Activated T-helper 1 cell treated with anti-CD3 and anti-CD28 coated beads, Interleukin-12 subunit alpha, Interleukin-12 subunit beta, Interleukin-2, Interleukin-4 antibody, amounts not matched to agents 30 ng/mL and 10 ng/mL and 1 ng/mL, durations not matched to agents 14 hours and 24 hours and 36 hours (primary cell): ENCODE measurements at regions not wholly inside any gene's neighbourhood (a gene's known extent, or its start where the extent isn't known, plus 50 kb on each side); places are given as distances from the start of the nearest gene placed in this dataset.
"Not testable (repeated sequence)": the region's sequence is repeated elsewhere in the genome, so short reads cannot be mapped to it uniquely, and the experiment has no call there.

Experiments
- DNase-seq: peaks from one replicate; pipeline ENCODE4 v3.0.0; 2021; ENCODE audit warnings: low spot score
- H3K27ac Mint-ChIP-seq: one replicate; pipeline ENCODE4 v1.8.0; 2021; ENCODE audit warnings: mild to moderate bottlenecking, mixed read lengths
- H3K27me3 Mint-ChIP-seq: one replicate; pipeline ENCODE4 v1.8.0; 2022; ENCODE audit warnings: mild to moderate bottlenecking, moderate library complexity, mixed read lengths; ENCODE audit not compliant: insufficient read depth
- H3K36me3 Mint-ChIP-seq: one replicate; pipeline ENCODE4 v1.8.0; 2021; ENCODE audit warnings: low read depth, mixed read lengths
- H3K4me1 Mint-ChIP-seq: one replicate; pipeline ENCODE4 v1.8.0; 2021; ENCODE audit warnings: low read depth, mixed read lengths
- H3K4me3 Mint-ChIP-seq: one replicate; pipeline ENCODE4 v1.8.0; 2021; ENCODE audit warnings: mild to moderate bottlenecking, moderate library complexity, mixed read lengths
- H3K9me3 Mint-ChIP-seq: one replicate; pipeline ENCODE4 v1.8.0; 2021; ENCODE audit warnings: mixed read lengths
- intact Hi-C: fragments of 100-400 bp; cut with micrococcal nuclease; formaldehyde crosslinking; loops from one replicate; pipeline ENCODE4 v1.15.1; 2024

GRCh38 chr14:48260394-48261295 is 585.2 kb upstream of the MDGA2 start:
- H3K4me3 Mint-ChIP-seq, intact Hi-C loops, H3K27me3 Mint-ChIP-seq, H3K27ac Mint-ChIP-seq, H3K36me3 Mint-ChIP-seq, DNase-seq, H3K4me1 Mint-ChIP-seq: not testable (repeated sequence)
- peaks cover 18% of the 10 kb centered on the region for H3K9me3 Mint-ChIP-seq

DNA sequence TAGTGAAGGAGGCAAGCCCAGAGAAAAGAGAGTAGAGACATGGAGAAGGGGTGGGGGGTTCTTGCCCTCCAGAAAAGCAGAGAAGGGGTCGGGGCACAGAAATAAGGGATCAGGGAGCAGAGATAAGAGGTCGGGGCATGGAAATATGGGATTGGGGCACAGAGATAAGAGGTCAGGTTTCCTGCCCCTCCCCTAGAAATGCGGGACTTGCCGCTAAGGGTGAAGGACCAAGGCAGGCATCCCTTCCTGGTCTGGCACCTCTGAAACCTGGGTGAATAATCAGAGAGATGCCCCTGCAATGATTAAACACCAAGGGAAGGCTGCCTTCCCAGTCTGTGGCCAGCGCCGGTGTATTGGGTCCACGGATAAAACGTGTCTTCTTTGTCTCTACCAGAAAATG is 584.5 kb upstream of the MDGA2 start:
- H3K36me3 Mint-ChIP-seq, H3K4me3 Mint-ChIP-seq, H3K27ac Mint-ChIP-seq, intact Hi-C loops, DNase-seq, H3K4me1 Mint-ChIP-seq, H3K27me3 Mint-ChIP-seq: not testable (repeated sequence)
- H3K9me3 Mint-ChIP-seq: peaks cover 18% of the 10 kb centered on the region

DNA sequence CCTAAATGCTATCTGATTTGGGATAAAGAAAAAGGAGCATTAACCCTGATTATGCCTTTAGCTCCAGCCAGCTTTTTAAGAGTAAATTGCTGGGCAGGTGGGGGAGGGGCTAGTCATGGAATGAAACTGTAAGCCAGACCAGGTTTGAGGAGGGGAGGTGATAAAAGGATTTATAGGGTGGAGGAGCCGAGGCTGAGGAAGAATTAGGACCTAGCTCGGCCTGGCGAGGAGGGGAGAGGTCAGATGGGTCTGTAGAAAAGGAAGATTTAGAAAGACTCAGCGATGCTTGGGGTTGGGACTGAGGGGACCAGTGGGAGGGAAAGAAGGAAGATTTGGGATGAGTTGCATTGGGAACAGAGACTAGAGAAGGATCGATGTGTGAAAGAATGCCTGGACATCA is 583.8 kb upstream of the MDGA2 start:
- peaks cover 18% of the 10 kb centered on the region for H3K9me3 Mint-ChIP-seq
- H3K36me3 Mint-ChIP-seq, H3K27me3 Mint-ChIP-seq, H3K27ac Mint-ChIP-seq, H3K4me1 Mint-ChIP-seq, H3K4me3 Mint-ChIP-seq, intact Hi-C loops, DNase-seq: not testable (repeated sequence)

DNA sequence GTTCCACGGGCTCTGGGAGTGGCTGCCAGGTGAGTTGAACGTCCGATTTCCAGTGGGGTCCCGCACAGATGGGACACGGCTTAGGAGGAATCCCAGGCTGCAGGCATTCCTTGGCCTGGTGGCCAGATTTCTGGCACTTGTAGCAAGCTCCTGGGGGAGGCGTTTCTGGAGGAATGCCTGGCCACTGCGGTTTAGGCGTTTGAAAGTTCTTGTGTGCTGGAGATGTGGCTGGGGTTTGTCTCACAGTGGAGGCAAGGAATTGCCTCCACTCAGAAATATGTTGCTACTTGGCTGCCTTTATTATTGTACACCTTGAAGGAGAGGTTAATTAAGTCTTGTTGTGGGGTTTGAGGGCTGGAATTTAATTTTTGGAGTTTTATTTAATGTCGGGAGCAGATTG is 583.3 kb upstream of the MDGA2 start:
- H3K27me3 Mint-ChIP-seq, H3K36me3 Mint-ChIP-seq, H3K4me1 Mint-ChIP-seq, H3K27ac Mint-ChIP-seq, H3K4me3 Mint-ChIP-seq, DNase-seq, intact Hi-C loops: not testable (repeated sequence)
- peaks cover 18% of the 10 kb centered on the region for H3K9me3 Mint-ChIP-seq

DNA sequence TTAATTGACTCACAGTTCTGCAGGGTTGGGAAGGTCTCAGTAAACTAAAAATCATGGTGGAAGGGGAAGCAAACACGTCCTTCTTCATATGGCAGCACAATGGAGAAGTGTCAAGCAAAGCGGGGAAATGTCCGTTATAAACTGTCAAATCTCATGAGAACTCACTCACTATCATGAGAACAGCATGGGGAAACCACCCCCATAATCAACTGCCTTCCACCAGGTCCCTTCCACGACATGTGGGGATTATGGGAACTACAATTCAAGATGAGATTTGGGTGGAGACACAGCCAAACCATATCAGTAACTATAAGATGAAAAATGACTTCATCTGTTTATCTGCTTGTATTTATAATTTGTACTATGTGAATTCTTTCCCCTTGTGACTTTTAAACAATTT is 577.6 kb upstream of the MDGA2 start:
- H3K9me3 Mint-ChIP-seq: peaks cover 4% of the 10 kb centered on the region

DNA sequence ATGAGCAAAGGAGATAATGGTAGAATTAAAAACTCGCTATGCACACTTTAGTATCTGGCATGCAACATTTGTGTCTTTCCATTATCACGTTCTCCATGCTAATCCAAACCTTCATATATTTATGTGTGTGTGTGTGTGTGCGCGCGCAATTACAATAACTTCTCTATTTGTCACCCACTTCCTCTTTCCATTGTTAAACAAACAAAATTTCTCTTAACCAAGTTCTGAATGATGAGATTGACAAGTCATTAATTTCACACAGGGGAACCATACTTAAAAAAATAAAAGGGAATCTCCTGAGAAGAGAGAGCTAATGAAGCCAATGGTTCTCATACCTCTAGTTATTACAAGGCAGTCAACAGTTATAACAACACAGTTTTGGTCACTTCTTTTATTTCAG is 575.9 kb upstream of the MDGA2 start:
- no peak for DNase-seq
- Mint-ChIP-seq H3K27me3 (peaks cover 2% of the 10 kb centered on the region), H3K4me1 (no peaks in the 10 kb centered on the region), H3K4me3 (no peak overlapping the region), H3K9me3 (peaks cover 4% of the 10 kb centered on the region), H3K27ac (no peak overlapping the region), H3K36me3 (no peaks in the 10 kb centered on the region)
- intact Hi-C loops: no loop called here

More for the DNA sequence above, 577.6 kb upstream of the MDGA2 start:
- DNase-seq: no peak
- no peaks in the 10 kb centered on the region for H3K36me3 Mint-ChIP-seq
- H3K27me3 Mint-ChIP-seq: no peaks in the 10 kb centered on the region
- H3K4me3 Mint-ChIP-seq: no peak overlapping the region
- no peaks in the 10 kb centered on the region for H3K4me1 Mint-ChIP-seq
- intact Hi-C loops: no loop called here
- no peak overlapping the region for H3K27ac Mint-ChIP-seq

DNA sequence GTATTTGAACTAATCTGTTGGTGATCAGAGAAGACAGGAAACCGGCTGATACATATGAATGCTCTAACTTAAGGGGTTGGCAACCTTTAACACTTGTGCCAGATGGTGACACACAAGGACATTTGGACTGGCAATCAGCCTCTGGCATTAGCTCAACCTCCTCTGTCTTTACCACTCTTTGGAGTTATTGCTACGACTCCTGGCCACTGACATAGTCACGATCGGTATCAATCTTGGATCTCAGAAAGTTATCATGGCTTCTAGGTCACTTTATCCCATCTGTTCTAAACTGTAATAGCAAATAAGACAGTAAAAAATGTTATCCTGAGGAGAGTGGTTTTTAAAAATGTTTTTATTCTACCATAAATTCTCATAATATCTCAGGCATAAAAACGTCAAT is 575.2 kb upstream of the MDGA2 start:
- H3K4me3 Mint-ChIP-seq: no peak overlapping the region
- intact Hi-C loops: no loop called here
- no peak for DNase-seq
- no peaks in the 10 kb centered on the region for H3K4me1 Mint-ChIP-seq
- peaks cover 2% of the 10 kb centered on the region for H3K27me3 Mint-ChIP-seq
- H3K27ac Mint-ChIP-seq: no peak overlapping the region
- H3K9me3 Mint-ChIP-seq: peaks cover 4% of the 10 kb centered on the region
- H3K36me3 Mint-ChIP-seq: no peaks in the 10 kb centered on the region

DNA sequence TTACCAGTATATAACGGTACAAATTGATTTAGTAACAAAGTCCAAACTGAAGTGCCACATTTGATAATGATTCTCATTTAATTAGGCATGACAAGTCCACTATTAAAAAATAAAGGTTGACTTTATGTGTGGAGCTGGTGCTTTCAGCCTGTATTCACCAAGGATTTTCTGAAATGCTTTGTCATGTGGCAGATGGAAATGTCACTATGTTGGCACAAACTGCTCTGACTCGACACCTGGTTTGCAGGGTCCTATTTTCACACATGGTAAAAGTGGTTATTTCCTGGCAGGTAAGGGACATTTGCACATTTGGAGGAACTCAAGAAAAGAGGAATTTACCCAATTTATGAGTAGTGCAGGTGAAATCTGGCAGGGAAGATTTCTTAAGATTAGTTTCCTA is 572.6 kb upstream of the MDGA2 start:
- no peak for DNase-seq
- H3K4me3 Mint-ChIP-seq: no peak overlapping the region
- peaks cover 5% of the 10 kb centered on the region for H3K9me3 Mint-ChIP-seq
- H3K36me3 Mint-ChIP-seq: no peaks in the 10 kb centered on the region
- H3K27me3 Mint-ChIP-seq: peaks cover 2% of the 10 kb centered on the region
- intact Hi-C loops: no loop called here
- no peak overlapping the region for H3K27ac Mint-ChIP-seq
- no peaks in the 10 kb centered on the region for H3K4me1 Mint-ChIP-seq

DNA sequence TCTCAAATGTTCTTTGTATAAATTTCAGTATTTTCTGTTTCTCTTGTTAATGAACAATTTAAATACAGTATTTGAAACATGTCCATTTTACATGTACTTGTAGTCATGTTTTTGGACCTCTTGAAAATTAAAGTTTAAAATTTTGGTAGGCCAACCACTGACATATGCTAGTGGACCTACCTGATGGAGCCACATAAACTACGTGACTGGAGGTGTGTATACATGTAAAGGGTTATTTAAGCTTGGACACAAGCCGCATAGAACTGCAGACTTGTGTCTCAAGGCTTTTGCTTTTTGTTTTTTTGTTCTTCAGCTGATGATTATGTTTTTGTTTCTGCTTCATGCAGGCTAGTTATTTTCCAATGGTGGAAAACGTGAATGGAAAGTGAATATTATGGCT is 568.5 kb upstream of the MDGA2 start:
- H3K4me1 Mint-ChIP-seq: no peaks in the 10 kb centered on the region
- intact Hi-C loops: no loop called here
- H3K4me3 Mint-ChIP-seq: no peak overlapping the region
- H3K9me3 Mint-ChIP-seq: peaks cover 4% of the 10 kb centered on the region
- H3K27ac Mint-ChIP-seq: no peak overlapping the region
- H3K27me3 Mint-ChIP-seq: peaks cover 2% of the 10 kb centered on the region
- DNase-seq: no peak
- H3K36me3 Mint-ChIP-seq: no peaks in the 10 kb centered on the region

DNA sequence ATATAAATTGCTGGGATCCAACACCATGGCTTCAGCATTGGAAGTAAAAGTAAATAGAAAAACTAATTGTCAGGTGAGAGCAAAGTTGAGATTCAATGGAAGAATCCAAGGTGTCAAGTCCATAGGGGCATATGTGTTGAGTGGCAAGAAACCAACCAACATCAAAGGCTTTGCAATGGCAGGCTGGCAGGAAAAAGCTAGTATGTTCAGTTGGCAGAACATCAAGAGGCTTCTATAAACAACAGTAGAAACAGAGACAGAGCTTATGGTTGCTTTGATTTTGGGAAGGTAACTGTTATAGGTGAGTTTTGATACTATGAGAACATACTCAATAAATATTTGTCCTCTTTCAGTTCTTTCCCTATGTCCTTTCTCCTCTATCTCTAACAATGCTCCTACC is 553.7 kb upstream of the MDGA2 start:
- Mint-ChIP-seq H3K4me1 (no peaks in the 10 kb centered on the region), H3K9me3 (no peaks in the 10 kb centered on the region), H3K27me3 (no peaks in the 10 kb centered on the region), H3K27ac (no peak overlapping the region), H3K4me3 (no peak overlapping the region), H3K36me3 (no peaks in the 10 kb centered on the region)
- intact Hi-C loops: no loop called here
- no peak for DNase-seq

DNA sequence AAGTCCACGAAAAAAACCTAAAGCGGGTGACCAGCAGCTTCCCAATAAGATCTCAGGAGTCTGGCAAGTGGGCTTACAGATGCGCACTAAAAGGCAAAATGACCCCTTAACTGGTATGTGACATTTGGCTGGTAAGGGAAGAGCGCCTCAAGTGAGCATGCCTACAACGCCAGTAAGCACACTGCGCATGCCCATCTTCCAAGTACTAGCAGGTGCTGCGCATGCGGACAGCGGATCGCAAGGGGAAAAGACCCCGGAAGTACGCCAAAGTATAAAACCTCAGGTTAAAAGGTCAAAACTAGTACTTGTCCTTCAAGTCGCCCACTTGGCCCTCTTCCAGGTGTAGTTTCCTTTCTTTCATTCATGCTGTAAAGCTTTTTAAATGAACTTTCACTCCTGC is 518.5 kb upstream of the MDGA2 start:
- H3K27me3 Mint-ChIP-seq: no peaks in the 10 kb centered on the region
- H3K4me1 Mint-ChIP-seq: no peaks in the 10 kb centered on the region
- intact Hi-C loops: no loop called here
- no peak overlapping the region for H3K4me3 Mint-ChIP-seq
- peaks cover 2% of the 10 kb centered on the region for H3K9me3 Mint-ChIP-seq
- no peaks in the 10 kb centered on the region for H3K36me3 Mint-ChIP-seq
- DNase-seq: no peak
- H3K27ac Mint-ChIP-seq: no peak overlapping the region

DNA sequence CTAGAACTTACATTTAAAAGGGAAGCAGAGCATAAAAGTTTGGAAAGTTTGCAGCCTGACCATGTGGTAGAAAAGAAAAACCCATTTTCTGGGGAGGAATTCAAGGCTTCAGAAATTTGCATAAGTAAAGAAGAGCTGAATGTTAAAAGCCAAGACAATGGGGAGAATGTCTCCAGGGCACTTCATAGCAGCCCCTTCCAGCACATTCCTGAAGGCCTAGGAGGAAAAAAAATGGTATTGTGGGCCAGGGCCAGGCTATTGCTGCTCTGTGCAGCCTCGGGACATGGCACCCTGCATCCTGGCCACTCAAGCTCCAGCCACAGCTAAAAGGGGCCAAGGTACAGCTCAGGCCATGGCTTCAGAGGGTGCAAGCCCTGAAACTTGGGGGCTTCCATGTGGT is 474.2 kb upstream of the MDGA2 start:
- H3K9me3 Mint-ChIP-seq, H3K27me3 Mint-ChIP-seq, H3K4me1 Mint-ChIP-seq, H3K36me3 Mint-ChIP-seq, H3K4me3 Mint-ChIP-seq, DNase-seq, intact Hi-C loops, H3K27ac Mint-ChIP-seq: not testable (repeated sequence)

DNA sequence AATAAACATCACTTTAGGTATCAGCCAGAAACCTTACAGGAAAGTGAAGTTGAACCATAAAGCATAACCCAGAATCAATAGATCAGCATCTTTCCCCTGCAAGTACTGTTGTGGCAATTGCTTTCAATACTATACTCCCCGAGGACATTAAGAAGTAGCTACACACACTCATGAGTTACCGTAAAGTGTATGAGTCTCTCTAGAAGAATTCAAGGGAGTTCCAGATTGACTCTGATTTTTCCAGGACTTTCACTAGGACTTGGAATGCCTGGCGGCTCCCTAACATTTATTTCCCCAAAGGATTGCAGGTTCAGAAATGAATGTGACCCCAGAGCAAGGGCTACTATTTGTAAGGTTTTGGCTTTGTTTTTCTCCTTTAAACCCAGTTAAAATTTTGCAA is 465.4 kb upstream of the MDGA2 start:
- Mint-ChIP-seq H3K4me1 (no peaks in the 10 kb centered on the region), H3K36me3 (no peaks in the 10 kb centered on the region), H3K27me3 (no peaks in the 10 kb centered on the region), H3K27ac (no peak overlapping the region), H3K4me3 (no peak overlapping the region), H3K9me3 (peaks cover 3% of the 10 kb centered on the region)
- no peak for DNase-seq
- intact Hi-C loops: no loop called here

DNA sequence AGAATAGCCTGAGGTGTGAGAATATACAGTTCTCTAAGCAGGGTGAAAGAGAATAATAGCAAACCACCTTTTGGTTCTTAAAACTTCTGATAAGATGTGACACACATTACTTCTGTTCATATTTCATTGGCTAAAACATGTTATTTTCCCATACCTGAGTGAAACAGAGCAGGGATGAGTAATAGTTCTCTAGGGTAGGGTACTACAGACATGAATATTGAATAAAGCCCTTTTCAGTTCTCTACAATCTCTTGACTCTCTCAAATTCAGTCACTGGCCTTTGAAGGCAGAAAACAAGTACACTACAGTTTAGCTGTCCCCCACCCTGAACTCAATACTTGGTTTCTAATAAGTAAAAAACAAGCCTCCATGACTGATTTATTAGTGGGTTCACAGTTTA is 454.1 kb upstream of the MDGA2 start:
- Mint-ChIP-seq H3K4me1 (no peaks in the 10 kb centered on the region), H3K27ac (no peak overlapping the region), H3K36me3 (no peaks in the 10 kb centered on the region), H3K9me3 (peaks cover 7% of the 10 kb centered on the region), H3K4me3 (no peak overlapping the region), H3K27me3 (no peaks in the 10 kb centered on the region)
- intact Hi-C loops: no loop called here
- no peak for DNase-seq
